ENCODE measurements at regions not wholly inside any gene's neighbourhood (a gene's known extent, or its start where the extent isn't known, plus 50 kb on each side); places are given as distances from the start of the nearest gene placed in this dataset.

- no peak for TF ChIP-seq RAD21 (IDR thresholded peaks at IDR 0.05; ENCODE audit: low read depth)
- TF ChIP-seq CREB1 (IDR thresholded peaks at IDR 0.05; ENCODE audit: low read depth): no peak
- TF ChIP-seq ZBTB7A (IDR thresholded peaks at IDR 0.05; ENCODE audit: low read depth): no peak
- no peak for TF ChIP-seq EP300 (IDR thresholded peaks at IDR 0.05; ENCODE audit: borderline replicate concordance)
- TF ChIP-seq TEAD4 (IDR thresholded peaks at IDR 0.05): no peak
- no peak for TF ChIP-seq TCF12 (IDR thresholded peaks at IDR 0.05; ENCODE audit: low read depth)
- no peak for TF ChIP-seq CEBPB (IDR thresholded peaks at IDR 0.05)
Measured at GRCh38 chr21:27320868-27321267, 354.0 kb upstream of the ADAMTS5 start.

All from Ishikawa (cell line).